Endothelial cell of umbilical vein (primary cell): ENCODE measurements at regions not wholly inside any gene's neighbourhood (a gene's known extent, or its start where the extent isn't known, plus 50 kb on each side); places are given as distances from the start of the nearest gene placed in this dataset.

Experiments
- BruUV-seq: library from RNA; stranded (reverse); fragments of 400-500 nt; replicated peaks from 2 replicates; lab custom pipeline; 2021; lab: Mats Ljungman, UMichigan
- CTCF ChIA-PET: fragments of 300-600, 350-600 bp; sonication (Branson Sonifier 250); formaldehyde crosslinking; loops from one replicate; lab custom pipeline; 2021; ENCODE audit warnings: antibody characterized with exemption, inconsistent platforms; lab: Charles Lee
- POLR2A ChIA-PET: fragments of 300-600, 350-600 bp; sonication (Branson Sonifier 250); formaldehyde crosslinking; loops from one replicate; lab custom pipeline; 2021; ENCODE audit warnings: antibody characterized with exemption, inconsistent platforms; lab: Charles Lee
- DNase-seq: peaks from one replicate; pipeline ENCODE4 v3.0.0-alpha.2; 2011; ENCODE audit warnings: low read depth, low spot score
- FAIRE-seq: peaks from 2 replicates; lab custom pipeline; 2011; peaks lifted over from hg19 to GRCh38; lab: Jason Lieb, UNC
- H2AFZ ChIP-seq: 2 replicates; pipeline ENCODE4 v1.6.0; 2012; ENCODE audit warnings: low read depth, low read length, control low read depth, inconsistent platforms
- H3K27ac ChIP-seq: 2 replicates; pipeline ENCODE4 v1.5.1; 2011; ENCODE audit warnings: low read depth, mild to moderate bottlenecking, control low read depth, low read length, moderate library complexity; ENCODE audit not compliant: insufficient read depth
- H3K27me3 ChIP-seq, 2 experiments: 2 replicates each; pipeline versions ENCODE4 v1.6.0 to v1.6.1; 2011; ENCODE audit warnings: low read length in 2 of 2, mixed read lengths in 1 of 2; ENCODE audit not compliant: control insufficient read depth in 2 of 2, insufficient read depth in 2 of 2
- H3K36me3 ChIP-seq, 2 experiments: 2 replicates in 1 of 2; 3 replicates in 1 of 2; pipeline ENCODE4 v1.5.1; 2011; ENCODE audit warnings: low read length in 2 of 2, mild to moderate bottlenecking in 1 of 2, moderate library complexity in 1 of 2; ENCODE audit not compliant: control insufficient read depth in 2 of 2, insufficient read depth in 2 of 2; ENCODE audit errors: extremely low read depth in 1 of 2
- H3K4me1 ChIP-seq: 3 replicates; pipeline ENCODE4 v1.5.1; 2011; ENCODE audit warnings: mild to moderate bottlenecking, low read length; ENCODE audit not compliant: control insufficient read depth, insufficient read depth; ENCODE audit errors: extremely low read depth
- H3K4me2 ChIP-seq: 2 replicates; pipeline ENCODE4 v1.6.1; 2011; ENCODE audit warnings: low read length, control low read depth, mixed read lengths; ENCODE audit not compliant: insufficient read depth
- H3K4me3 ChIP-seq, 3 experiments: fragments of 200-600 bp in 1 of 3; sonication (generic), shearing (Covaris generic) in 1 of 3; replicated peaks in 1 of 3; 2 replicates each; pipeline ENCODE4 v1.5.1; 2011 to 2016; ENCODE audit warnings: control low read depth in 3 of 3, low read length in 3 of 3, mild to moderate bottlenecking in 2 of 3, inconsistent platforms in 1 of 3, low read depth in 1 of 3, moderate library complexity in 1 of 3; ENCODE audit not compliant: insufficient read depth in 1 of 3
- H3K79me2 ChIP-seq: 2 replicates; pipeline ENCODE4 v1.6.0; 2012; ENCODE audit warnings: low read length, inconsistent platforms; ENCODE audit not compliant: control insufficient read depth, insufficient read depth
- H3K9ac ChIP-seq: replicated peaks from 2 replicates; pipeline ENCODE3; 2011; ENCODE audit warnings: low read length, control low read depth; ENCODE audit not compliant: insufficient read depth; ENCODE audit errors: extremely low read depth
- H3K9me1 ChIP-seq: replicated peaks from 3 replicates; pipeline ENCODE4 v1.6.0; 2011; ENCODE audit warnings: mild to moderate bottlenecking, low read length; ENCODE audit not compliant: control insufficient read depth, insufficient read depth; ENCODE audit errors: extremely low read depth
- H3K9me3 ChIP-seq: replicated peaks from 2 replicates; pipeline ENCODE4 v1.5.1; 2012; ENCODE audit warnings: low read length, inconsistent platforms; ENCODE audit not compliant: control insufficient read depth, insufficient read depth
- H4K20me1 ChIP-seq: replicated peaks from 2 replicates; pipeline ENCODE3; 2011; ENCODE audit warnings: mild to moderate bottlenecking, low read length; ENCODE audit not compliant: control insufficient read depth, insufficient read depth; ENCODE audit errors: extremely low read depth
- EZH2 ChIP-seq: IDR thresholded peaks from 2 replicates; pipeline ENCODE4 v1.6.1; 2012; ENCODE audit warnings: borderline replicate concordance, low read depth, mild to moderate bottlenecking, moderate library complexity, low read length, inconsistent platforms; ENCODE audit not compliant: severe bottlenecking
- FOS ChIP-seq: IDR thresholded peaks from 2 replicates; pipeline ENCODE4 v1.6.1; 2011; ENCODE audit warnings: mild to moderate bottlenecking, low read length, moderate library complexity, borderline replicate concordance; ENCODE audit not compliant: insufficient read depth
- GATA2 ChIP-seq: IDR thresholded peaks from 2 replicates; pipeline ENCODE4 v1.7.0; 2011; ENCODE audit warnings: low read depth, mild to moderate bottlenecking, moderate library complexity, mixed read lengths, low read length; ENCODE audit not compliant: insufficient read length, insufficient read depth
- JUN ChIP-seq: IDR thresholded peaks from 2 replicates; pipeline ENCODE4 v1.6.1; 2011; ENCODE audit warnings: borderline replicate concordance, low read depth; ENCODE audit not compliant: insufficient read length, insufficient read depth
- MYC ChIP-seq: IDR thresholded peaks from one replicate; pipeline ENCODE4 v1.6.1; 2011; ENCODE audit warnings: mild to moderate bottlenecking, low read depth, low read length
- POLR2A ChIP-seq: IDR thresholded peaks from 2 replicates; pipeline ENCODE4 v1.6.1; 2012; ENCODE audit warnings: low read depth, mild to moderate bottlenecking, control low read depth, low read length
- dilution Hi-C: fragments of 300-500 bp; cut with MboI; formaldehyde crosslinking; loops from one replicate; pipeline ENCODE4 v1.15.0; 2019; ENCODE audit warnings: low sequenced_read_pairs; ENCODE audit not compliant: extremely low pct_ligation_motif_present
- intact Hi-C: fragments of 100-400 bp; cut with micrococcal nuclease; formaldehyde crosslinking; loops from one replicate; pipeline ENCODE4 v1.10.0; 2022
- TF ChIP-seq, protein P1 (sequence below): IDR thresholded peaks from 2 replicates; pipeline ENCODE4 v1.6.1; 2011; ENCODE audit not compliant: insufficient read depth, insufficient read length

- ChIA-PET CTCF (no interaction called here), POLR2A (no interaction called here)
- H3K9me3 ChIP-seq = no peaks in the 10 kb centered on the region
- no peaks in the 10 kb centered on the region for H4K20me1 ChIP-seq
- H3K9ac ChIP-seq = no peak overlapping the region
- FAIRE-seq = no peak
- no peaks in the 10 kb centered on the region for H3K36me3 ChIP-seq
- TF ChIP-seq FOS (no peak), MYC (no peak), POLR2A (no peak), GATA2 (no peak)
- H3K4me3 ChIP-seq = no peak overlapping the region
- no peak overlapping the region for H3K27ac ChIP-seq
- H3K27me3 ChIP-seq = no peaks in the 10 kb centered on the region
- intact Hi-C loops = loop anchor here (5.0 kb wide), 1 partner anchor 1085 kb away; no protein-coding TSS in a partner anchor
- H3K4me1 ChIP-seq = peaks cover 5% of the 10 kb centered on the region
- H2AFZ ChIP-seq = no peak overlapping the region
- no peak overlapping the region for H3K4me2 ChIP-seq
- no peaks in the 10 kb centered on the region for H3K79me2 ChIP-seq
- no peak for DNase-seq
- dilution Hi-C loops = no loop called here
- BruUV-seq = no TSS peak
- no peaks in the 10 kb centered on the region for H3K9me1 ChIP-seq
Observed at GRCh38 chr4:56197387-56197786, 189.9 kb downstream of the AASDH start.

DNA sequence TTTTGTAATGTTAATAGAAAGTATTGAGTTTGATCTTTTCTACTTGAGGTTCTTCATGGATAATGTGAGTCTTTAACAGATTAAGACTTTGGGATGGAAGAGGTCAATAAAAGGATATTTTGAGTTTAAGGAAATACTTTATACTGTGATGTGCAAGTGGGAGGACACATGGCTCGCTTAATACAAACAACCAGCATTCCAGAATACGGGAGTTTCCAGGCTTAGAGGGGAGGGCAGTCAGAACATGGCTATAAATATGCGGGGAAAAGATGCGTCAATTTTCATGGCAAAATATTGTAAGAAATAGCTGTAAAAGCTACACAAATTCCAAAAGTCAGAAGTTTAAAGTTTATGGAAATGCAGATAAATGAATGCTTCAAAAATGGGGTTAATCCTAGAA lies 192.3 kb downstream of the AASDH start:
- POLR2A ChIA-PET = no interaction called here
- Histone ChIP-seq H3K79me2 (no peaks in the 10 kb centered on the region), H3K9me3 (no peaks in the 10 kb centered on the region), H3K4me1 (no peaks in the 10 kb centered on the region), H3K27ac (no peak overlapping the region), H3K9me1 (no peaks in the 10 kb centered on the region), H4K20me1 (no peaks in the 10 kb centered on the region), H3K27me3 (no peaks in the 10 kb centered on the region), H3K9ac (no peak overlapping the region), H3K4me3 (no peak overlapping the region), H3K36me3 (no peaks in the 10 kb centered on the region), H3K4me2 (no peak overlapping the region), H2AFZ (no peak overlapping the region)
- no peak for DNase-seq
- intact Hi-C loops = loop anchor here (5.0 kb wide), 1 partner anchor 1083 kb away; no protein-coding TSS in a partner anchor
- CTCF ChIA-PET = no interaction called here
- dilution Hi-C loops = no loop called here
- no peak for TF ChIP-seq EZH2
- TF ChIP-seq JUN = no peak
- TF ChIP-seq, protein P1, sequence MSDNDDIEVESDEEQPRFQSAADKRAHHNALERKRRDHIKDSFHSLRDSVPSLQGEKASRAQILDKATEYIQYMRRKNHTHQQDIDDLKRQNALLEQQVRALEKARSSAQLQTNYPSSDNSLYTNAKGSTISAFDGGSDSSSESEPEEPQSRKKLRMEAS = no peak
- TF ChIP-seq FOS = no peak
- TF ChIP-seq MYC = no peak
- BruUV-seq = no TSS peak
- FAIRE-seq = no peak
